ENCODE measurements at regions not wholly inside any gene's neighbourhood (a gene's known extent, or its start where the extent isn't known, plus 50 kb on each side); places are given as distances from the start of the nearest gene placed in this dataset.

- Histone ChIP-seq H3K9ac (ENCODE audit: low read length) (no peak overlapping the region), H3K36me3 (ENCODE audit: control insufficient read depth, low read depth, low read length) (no peaks in the 10 kb centered on the region), H3K27ac (ENCODE audit: low read length) (no peak overlapping the region), H3K9me3 (ENCODE audit: control insufficient read depth, low read depth, low read length) (no peaks in the 10 kb centered on the region), H3K27me3 (ENCODE audit: control insufficient read depth, insufficient read depth, low read length) (no peaks in the 10 kb centered on the region), H3K4me3 (ENCODE audit: low read length) (no peak overlapping the region), H3K4me1 (ENCODE audit: control insufficient read depth, low read depth, low read length) (no peaks in the 10 kb centered on the region)
These were observed 139.3 kb upstream of the SOX4 start for GRCh38 chr6:21454262-21454661.

GRCh38 chr6:21455071-21455470 lies 138.5 kb upstream of the SOX4 start:
- no peaks in the 10 kb centered on the region for H3K9me3 ChIP-seq (ENCODE audit: control insufficient read depth, low read depth, low read length)
- H3K27ac ChIP-seq (ENCODE audit: low read length): no peak overlapping the region
- H3K9ac ChIP-seq (ENCODE audit: low read length): no peak overlapping the region
- no peaks in the 10 kb centered on the region for H3K4me1 ChIP-seq (ENCODE audit: control insufficient read depth, low read depth, low read length)
- no peaks in the 10 kb centered on the region for H3K36me3 ChIP-seq (ENCODE audit: control insufficient read depth, low read depth, low read length)
- H3K27me3 ChIP-seq (ENCODE audit: control insufficient read depth, insufficient read depth, low read length): no peaks in the 10 kb centered on the region
- no peak overlapping the region for H3K4me3 ChIP-seq (ENCODE audit: low read length)

DNA sequence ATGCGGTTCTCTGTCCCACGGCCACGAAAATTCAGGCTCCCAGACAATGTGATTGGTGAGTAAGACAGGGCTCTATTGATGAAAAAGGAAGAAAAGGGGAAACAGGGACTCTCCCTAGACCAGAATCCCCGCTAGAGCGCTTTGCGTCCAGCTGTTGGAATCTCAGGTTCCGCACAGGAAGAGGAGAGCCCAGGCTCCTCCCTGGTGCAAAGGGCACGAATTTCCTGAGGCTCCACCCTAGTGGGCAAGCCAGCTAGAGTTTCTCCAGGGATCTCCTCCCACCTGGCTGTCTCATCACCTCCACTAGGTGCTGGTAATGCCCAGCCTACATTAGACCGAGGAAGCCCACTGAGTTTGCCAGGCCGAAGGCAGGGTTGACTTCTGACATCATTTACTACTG lies 135.9 kb upstream of the SOX4 start:
- no peaks in the 10 kb centered on the region for H3K9me3 ChIP-seq (ENCODE audit: control insufficient read depth, low read depth, low read length)
- H3K36me3 ChIP-seq (ENCODE audit: control insufficient read depth, low read depth, low read length): no peaks in the 10 kb centered on the region
- H3K27ac ChIP-seq (ENCODE audit: low read length): no peak overlapping the region
- H3K4me1 ChIP-seq (ENCODE audit: control insufficient read depth, low read depth, low read length): no peaks in the 10 kb centered on the region
- H3K9ac ChIP-seq (ENCODE audit: low read length): no peak overlapping the region
- H3K27me3 ChIP-seq (ENCODE audit: control insufficient read depth, insufficient read depth, low read length): no peaks in the 10 kb centered on the region
- H3K4me3 ChIP-seq (ENCODE audit: low read length): no peak overlapping the region

DNA sequence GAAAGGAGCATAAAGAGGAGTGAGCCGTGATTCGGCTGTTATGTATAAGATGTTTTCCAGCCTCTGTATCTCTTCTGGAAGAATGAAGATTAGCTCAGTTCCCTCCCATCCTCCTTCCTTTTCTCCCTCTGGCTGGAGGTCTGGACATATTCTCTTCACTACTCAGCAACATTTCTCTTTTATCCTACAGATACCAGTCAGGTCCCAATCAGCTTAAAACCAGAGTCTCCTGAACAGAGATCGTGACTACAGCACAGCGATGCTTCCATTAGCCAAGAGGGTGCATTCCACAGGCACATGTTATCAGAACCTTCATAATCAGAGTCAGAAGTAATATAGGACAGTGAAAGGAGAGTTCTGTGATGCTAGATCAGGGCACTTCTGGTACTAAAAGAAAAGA lies 133.9 kb upstream of the SOX4 start:
- H3K27ac ChIP-seq (ENCODE audit: low read length): no peak overlapping the region
- no peak overlapping the region for H3K9ac ChIP-seq (ENCODE audit: low read length)

GRCh38 chr6:21461844-21462518 lies 131.6 kb upstream of the SOX4 start:
- no peaks in the 10 kb centered on the region for H3K9me3 ChIP-seq (ENCODE audit: control insufficient read depth, low read depth, low read length)
- no peaks in the 10 kb centered on the region for H3K4me1 ChIP-seq (ENCODE audit: control insufficient read depth, low read depth, low read length)
- no peak overlapping the region for H3K9ac ChIP-seq (ENCODE audit: low read length)
- no peaks in the 10 kb centered on the region for H3K36me3 ChIP-seq (ENCODE audit: control insufficient read depth, low read depth, low read length)
- H3K27ac ChIP-seq (ENCODE audit: low read length): no peak overlapping the region
- no peak overlapping the region for H3K4me3 ChIP-seq (ENCODE audit: low read length)
- H3K27me3 ChIP-seq (ENCODE audit: control insufficient read depth, insufficient read depth, low read length): no peaks in the 10 kb centered on the region

More for the DNA sequence above, 133.9 kb upstream of the SOX4 start:
- Histone ChIP-seq H3K9me3 (ENCODE audit: control insufficient read depth, low read depth, low read length) (no peaks in the 10 kb centered on the region), H3K4me1 (ENCODE audit: control insufficient read depth, low read depth, low read length) (no peaks in the 10 kb centered on the region), H3K27me3 (ENCODE audit: control insufficient read depth, insufficient read depth, low read length) (no peaks in the 10 kb centered on the region), H3K36me3 (ENCODE audit: control insufficient read depth, low read depth, low read length) (no peaks in the 10 kb centered on the region), H3K4me3 (ENCODE audit: low read length) (no peak overlapping the region)

GRCh38 chr6:21462519-21462852 lies 131.1 kb upstream of the SOX4 start:
- Histone ChIP-seq H3K9ac (ENCODE audit: low read length) (no peak overlapping the region), H3K27ac (ENCODE audit: low read length) (no peak overlapping the region), H3K4me1 (ENCODE audit: control insufficient read depth, low read depth, low read length) (no peaks in the 10 kb centered on the region), H3K27me3 (ENCODE audit: control insufficient read depth, insufficient read depth, low read length) (no peaks in the 10 kb centered on the region), H3K9me3 (ENCODE audit: control insufficient read depth, low read depth, low read length) (no peaks in the 10 kb centered on the region), H3K36me3 (ENCODE audit: control insufficient read depth, low read depth, low read length) (no peaks in the 10 kb centered on the region), H3K4me3 (ENCODE audit: low read length) (no peak overlapping the region)

DNA sequence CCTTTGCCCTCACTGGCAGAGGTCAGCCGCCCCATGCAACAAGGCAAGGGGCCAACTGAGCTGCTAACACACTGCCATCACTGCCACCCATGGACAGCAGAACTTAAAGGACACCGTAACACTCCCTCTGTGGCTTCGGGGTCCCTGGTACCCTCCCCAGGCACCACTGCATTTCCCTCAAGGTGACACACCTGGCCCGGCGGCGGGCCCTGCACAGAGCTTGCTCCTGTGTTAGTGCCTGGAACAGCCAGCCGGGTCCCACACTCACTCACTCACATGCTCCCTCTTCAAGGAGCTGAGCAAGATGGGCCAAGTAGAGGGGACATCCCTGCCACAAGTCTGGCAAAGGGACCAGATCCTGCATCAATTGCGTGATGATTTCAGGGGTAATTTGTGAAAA lies 126.5 kb upstream of the SOX4 start:
- no peaks in the 10 kb centered on the region for H3K27me3 ChIP-seq (ENCODE audit: control insufficient read depth, insufficient read depth, low read length)
- no peak overlapping the region for H3K27ac ChIP-seq (ENCODE audit: low read length)
- H3K9me3 ChIP-seq (ENCODE audit: control insufficient read depth, low read depth, low read length): no peaks in the 10 kb centered on the region
- no peak overlapping the region for H3K9ac ChIP-seq (ENCODE audit: low read length)
- no peaks in the 10 kb centered on the region for H3K4me1 ChIP-seq (ENCODE audit: control insufficient read depth, low read depth, low read length)
- H3K36me3 ChIP-seq (ENCODE audit: control insufficient read depth, low read depth, low read length): no peaks in the 10 kb centered on the region
- no peak overlapping the region for H3K4me3 ChIP-seq (ENCODE audit: low read length)

- Histone ChIP-seq H3K9ac (ENCODE audit: low read length) (no peak overlapping the region), H3K9me3 (ENCODE audit: control insufficient read depth, low read depth, low read length) (no peaks in the 10 kb centered on the region), H3K4me1 (ENCODE audit: control insufficient read depth, low read depth, low read length) (no peaks in the 10 kb centered on the region), H3K27me3 (ENCODE audit: control insufficient read depth, insufficient read depth, low read length) (no peaks in the 10 kb centered on the region), H3K36me3 (ENCODE audit: control insufficient read depth, low read depth, low read length) (no peaks in the 10 kb centered on the region), H3K27ac (ENCODE audit: low read length) (no peak overlapping the region), H3K4me3 (ENCODE audit: low read length) (no peak overlapping the region)
These were observed 125.1 kb upstream of the SOX4 start for GRCh38 chr6:21468461-21468860.

- H3K4me3 ChIP-seq (ENCODE audit: low read length): no peak overlapping the region
- no peaks in the 10 kb centered on the region for H3K9me3 ChIP-seq (ENCODE audit: control insufficient read depth, low read depth, low read length)
- H3K36me3 ChIP-seq (ENCODE audit: control insufficient read depth, low read depth, low read length): no peaks in the 10 kb centered on the region
- no peaks in the 10 kb centered on the region for H3K4me1 ChIP-seq (ENCODE audit: control insufficient read depth, low read depth, low read length)
- peaks cover 7% of the 10 kb centered on the region for H3K27me3 ChIP-seq (ENCODE audit: control insufficient read depth, insufficient read depth, low read length)
- no peak overlapping the region for H3K9ac ChIP-seq (ENCODE audit: low read length)
- H3K27ac ChIP-seq (ENCODE audit: low read length): no peak overlapping the region
These were observed 124.3 kb upstream of the SOX4 start for GRCh38 chr6:21469213-21469612.

GRCh38 chr6:21476112-21476511 lies 117.4 kb upstream of the SOX4 start:
- H3K27me3 ChIP-seq (ENCODE audit: control insufficient read depth, insufficient read depth, low read length): peaks cover 45% of the 10 kb centered on the region
- no peaks in the 10 kb centered on the region for H3K36me3 ChIP-seq (ENCODE audit: control insufficient read depth, low read depth, low read length)
- H3K4me1 ChIP-seq (ENCODE audit: control insufficient read depth, low read depth, low read length): peaks cover 13% of the 10 kb centered on the region
- H3K9me3 ChIP-seq (ENCODE audit: control insufficient read depth, low read depth, low read length): no peaks in the 10 kb centered on the region
- no peak overlapping the region for H3K4me3 ChIP-seq (ENCODE audit: low read length)
- no peak overlapping the region for H3K9ac ChIP-seq (ENCODE audit: low read length)
- H3K27ac ChIP-seq (ENCODE audit: low read length): no peak overlapping the region

DNA sequence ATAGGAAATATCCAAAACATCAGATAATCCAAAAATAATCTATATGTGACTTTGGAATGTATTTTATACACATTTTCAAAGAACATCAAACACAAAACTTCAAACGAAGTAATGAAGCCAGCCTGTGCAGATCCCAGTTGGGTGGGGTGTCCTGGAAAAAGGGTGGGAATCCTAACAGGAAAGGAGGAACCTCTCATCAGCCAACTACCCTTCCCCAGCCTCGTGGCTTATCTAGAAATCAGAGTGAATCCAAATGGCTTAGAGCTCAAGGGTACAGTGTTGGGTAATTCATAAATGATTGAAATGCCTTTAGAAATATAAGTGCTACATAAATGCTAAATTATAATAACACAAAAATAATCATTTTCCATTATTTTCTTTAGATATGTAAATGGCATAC lies 115.1 kb upstream of the SOX4 start:
- H3K9ac ChIP-seq (ENCODE audit: low read length): no peak overlapping the region
- no peak overlapping the region for H3K4me3 ChIP-seq (ENCODE audit: low read length)
- H3K27me3 ChIP-seq (ENCODE audit: control insufficient read depth, insufficient read depth, low read length): peaks cover 45% of the 10 kb centered on the region
- H3K4me1 ChIP-seq (ENCODE audit: control insufficient read depth, low read depth, low read length): peaks cover 13% of the 10 kb centered on the region
- no peaks in the 10 kb centered on the region for H3K9me3 ChIP-seq (ENCODE audit: control insufficient read depth, low read depth, low read length)
- H3K36me3 ChIP-seq (ENCODE audit: control insufficient read depth, low read depth, low read length): no peaks in the 10 kb centered on the region
- H3K27ac ChIP-seq (ENCODE audit: low read length): no peak overlapping the region

DNA sequence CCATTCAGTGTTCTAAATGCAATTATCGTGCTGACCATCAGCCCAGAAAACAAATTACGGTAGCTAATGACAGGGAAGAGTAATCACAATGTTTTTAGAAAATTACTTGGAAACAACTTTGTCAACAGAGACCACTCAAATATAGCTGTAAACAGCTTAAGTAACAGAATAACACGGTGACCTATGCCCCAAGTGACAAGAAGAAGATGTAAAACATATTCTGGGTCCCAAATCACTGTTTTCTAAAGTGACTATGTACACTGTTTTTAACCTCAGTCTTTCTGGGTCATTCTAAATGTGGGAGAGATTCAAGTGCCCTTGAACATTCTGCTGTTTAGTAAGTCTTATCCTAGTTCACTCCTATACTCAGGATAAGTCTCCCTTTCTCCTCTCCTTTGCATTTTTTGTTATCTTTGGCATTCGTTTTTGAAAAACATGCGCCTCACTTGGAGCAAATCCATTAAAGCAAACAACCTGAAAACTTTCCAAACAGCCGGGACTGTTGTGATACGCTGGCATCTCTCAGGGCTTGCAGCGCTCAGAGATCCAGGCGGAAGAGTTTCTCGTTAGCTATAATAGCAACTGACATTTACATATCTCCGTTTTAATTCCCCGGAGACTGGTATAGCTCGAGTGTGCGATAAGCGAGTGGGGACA lies 114.5 kb upstream of the SOX4 start:
- Histone ChIP-seq H3K27me3 (ENCODE audit: control insufficient read depth, insufficient read depth, low read length) (peaks cover 41% of the 10 kb centered on the region), H3K9me3 (ENCODE audit: control insufficient read depth, low read depth, low read length) (no peaks in the 10 kb centered on the region), H3K4me1 (ENCODE audit: control insufficient read depth, low read depth, low read length) (peaks cover 13% of the 10 kb centered on the region), H3K9ac (ENCODE audit: low read length) (no peak overlapping the region), H3K4me3 (ENCODE audit: low read length) (no peak overlapping the region), H3K27ac (ENCODE audit: low read length) (no peak overlapping the region), H3K36me3 (ENCODE audit: control insufficient read depth, low read depth, low read length) (no peaks in the 10 kb centered on the region)
